ENCODE measurements at regions not wholly inside any gene's neighbourhood (a gene's known extent, or its start where the extent isn't known, plus 50 kb on each side); places are given as distances from the start of the nearest gene placed in this dataset.

GRCh38 chr1:118461154-118461553 lies 276.1 kb upstream of the SPAG17 start:
- Histone ChIP-seq H3K14ac (replicated peaks; ENCODE audit: low read depth, low read length) (no peak overlapping the region), H3K9me3 (ENCODE audit: control insufficient read depth, insufficient read depth, low read length) (0 out of 2 replicates have a peak, but pooled peaks cover 2% of the 10 kb centered on the region), H2BK5ac (ENCODE audit: low read depth, low read length, poor library complexity, severe bottlenecking) (no peak overlapping the region), H2AK5ac (ENCODE audit: low read depth, low read length) (no peak overlapping the region), H3K4me3 (ENCODE audit: insufficient read depth, low read depth, low read length) (no peak overlapping the region), H3K56ac (ENCODE audit: extremely low read depth, insufficient read depth, low read length) (no peak overlapping the region), H4K5ac (ENCODE audit: low read depth, low read length) (no peak overlapping the region), H3K23ac (ENCODE audit: low read depth, low read length) (no peak overlapping the region), H3K4me2 (ENCODE audit: low read depth, low read length) (no peak overlapping the region), H2BK120ac (ENCODE audit: low read depth, low read length) (no peak overlapping the region), H3K27ac (ENCODE audit: insufficient read depth, low read length) (no peak overlapping the region), H3K18ac (ENCODE audit: low read depth, low read length) (no peak overlapping the region), H2BK15ac (ENCODE audit: low read depth, low read length) (no peak overlapping the region), H3K36me3 (ENCODE audit: control insufficient read depth, insufficient read depth, low read length) (no peaks in the 10 kb centered on the region), H4K91ac (ENCODE audit: insufficient read depth, low read depth, low read length) (no peak overlapping the region), H3K79me1 (ENCODE audit: low read depth in 1 of 2, low read length in 2 of 2) (no peaks in the 10 kb centered on the region), H3K4me1 (ENCODE audit: control insufficient read depth, insufficient read depth, low read length) (no peaks in the 10 kb centered on the region), H2AK9ac (replicated peaks; ENCODE audit: low read depth, low read length, poor library complexity) (no peak overlapping the region), H2BK20ac (ENCODE audit: low read depth, low read length) (no peak overlapping the region), H3K9ac (ENCODE audit: low read depth, low read length) (no peak overlapping the region), H3K4ac (ENCODE audit: low read depth, low read length) (no peak overlapping the region), H4K20me1 (ENCODE audit: insufficient read depth, low read length) (no peaks in the 10 kb centered on the region), H2AFZ (replicated peaks; ENCODE audit: low read length, poor library complexity) (no peak overlapping the region), H4K8ac (ENCODE audit: low read depth in 2 of 2, low read length in 2 of 2) (no peak overlapping the region), H3K27me3 (ENCODE audit: control insufficient read depth, insufficient read depth, low read length) (no peaks in the 10 kb centered on the region), H3K9me1 (ENCODE audit: insufficient read depth, low read length) (no peaks in the 10 kb centered on the region)
- ChIA-PET CTCF (no interaction called here), POLR2A (ENCODE audit: unreplicated experiment) (no interaction called here)
- no peak for ATAC-seq (ENCODE audit: low read depth)
- no TSS peak for BruUV-seq (replicated peaks)
- in situ Hi-C loops (cut with MboI; ENCODE audit: low sequenced_read_pairs) = no loop called here
- intact Hi-C loops (cut with micrococcal nuclease) = no loop called here
- no peak for TF ChIP-seq MAZ (IDR thresholded peaks at IDR 0.05; ENCODE audit: borderline replicate concordance, low read depth, low read length)
- TF ChIP-seq USF2 (IDR thresholded peaks at IDR 0.05; ENCODE audit: low read depth, low read length) = no peak
- TF ChIP-seq CHD1 (IDR thresholded peaks at IDR 0.05; ENCODE audit: low read depth, low read length) = no peak
- TF ChIP-seq NFE2L2 (IDR thresholded peaks at IDR 0.05; ENCODE audit: low read depth, low read length) = no peak
- no peak for TF ChIP-seq SMC3 (IDR thresholded peaks at IDR 0.05; ENCODE audit: low read depth, low read length)
- TF ChIP-seq CTCF (conservative IDR thresholded peaks at IDR 0.05; ENCODE audit: low read depth, low read length) = no peak; the same call in 1 of the 2 replicates
- TF ChIP-seq POLR2A (IDR thresholded peaks at IDR 0.05; ENCODE audit: low read depth, low read length) = no peak
- TF ChIP-seq MXI1 (IDR thresholded peaks at IDR 0.05; ENCODE audit: borderline replicate concordance, low read depth, low read length) = no peak
- no peak for TF ChIP-seq RCOR1 (IDR thresholded peaks at IDR 0.05; ENCODE audit: insufficient replicate concordance, low read length)
- no peak for TF ChIP-seq ELK1 (IDR thresholded peaks at IDR 0.05; ENCODE audit: borderline replicate concordance, low read depth, low read length)
- no peak for TF ChIP-seq RFX5 (IDR thresholded peaks at IDR 0.05; ENCODE audit: low read depth, low read length)
- TF ChIP-seq BHLHE40 (IDR thresholded peaks at IDR 0.05; ENCODE audit: low read depth, low read length) = no peak
- TF ChIP-seq MAFK (IDR thresholded peaks at IDR 0.05; ENCODE audit: low read depth, low read length) = no peak
- TF ChIP-seq RAD21 (IDR thresholded peaks at IDR 0.05; ENCODE audit: low read length) = no peak
- TF ChIP-seq CEBPB (IDR thresholded peaks at IDR 0.05; ENCODE audit: low read depth, low read length) = no peak
- dilution Hi-C loops (cut with HindIII; ENCODE audit: low sequenced_read_pairs, unreplicated experiment) = no loop called here
- DNase-seq = no peak
